ENCODE measurements at regions not wholly inside any gene's neighbourhood (a gene's known extent, or its start where the extent isn't known, plus 50 kb on each side); places are given as distances from the start of the nearest gene placed in this dataset.

DNA sequence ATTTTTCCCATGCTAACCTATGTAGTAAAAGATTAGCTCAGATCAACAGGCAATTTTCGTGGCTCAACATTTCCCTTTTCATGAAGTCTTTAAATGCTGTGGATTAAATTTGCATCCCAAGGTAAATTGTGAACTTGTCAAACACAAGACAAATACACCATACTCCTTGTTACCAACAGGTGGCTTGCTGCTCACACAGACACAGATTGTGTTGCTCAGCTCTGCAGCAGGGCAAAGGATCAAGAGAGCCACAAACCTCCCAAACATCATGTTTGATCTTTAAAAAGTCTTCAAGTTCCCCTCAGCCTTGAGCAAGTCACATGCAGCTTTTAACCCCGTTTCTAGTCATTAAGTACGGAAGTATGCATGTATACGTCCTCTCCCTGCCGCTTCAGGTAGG, 119.6 kb upstream of the CNTNAP4 start:
- TF ChIP-seq POLR2A (IDR thresholded peaks at IDR 0.05; ENCODE audit: low read length), result no peak
- no peak for TF ChIP-seq CTCF (IDR thresholded peaks at IDR 0.05)
- no peak for TF ChIP-seq CBX8 (IDR thresholded peaks at IDR 0.05)
- no peak for TF ChIP-seq SMC3 (IDR thresholded peaks at IDR 0.05)
- no peak for TF ChIP-seq USF2 (IDR thresholded peaks at IDR 0.05)
- TF ChIP-seq KDM5A (IDR thresholded peaks at IDR 0.05), result no peak
- no peak for TF ChIP-seq RNF2 (IDR thresholded peaks at IDR 0.05; ENCODE audit: borderline replicate concordance, low read depth)
